NCI-H1436 treated with DMSO at 0.1 percent for 48 hours (cell line): ENCODE measurements at regions not wholly inside any gene's neighbourhood (a gene's known extent, or its start where the extent isn't known, plus 50 kb on each side); places are given as distances from the start of the nearest gene placed in this dataset.
A peak's percentile ranks its signal among the peaks of the same experiment; 100 is the strongest.

Experiments
- DNase-seq: peaks from one replicate; lab custom pipeline; 2025; lab: John Stamatoyannopoulos, UW

- DNase-seq: no peak
These were observed 136.3 kb upstream of the SLC22A23 start for GRCh38 chr6:3593161-3593560.

DNA sequence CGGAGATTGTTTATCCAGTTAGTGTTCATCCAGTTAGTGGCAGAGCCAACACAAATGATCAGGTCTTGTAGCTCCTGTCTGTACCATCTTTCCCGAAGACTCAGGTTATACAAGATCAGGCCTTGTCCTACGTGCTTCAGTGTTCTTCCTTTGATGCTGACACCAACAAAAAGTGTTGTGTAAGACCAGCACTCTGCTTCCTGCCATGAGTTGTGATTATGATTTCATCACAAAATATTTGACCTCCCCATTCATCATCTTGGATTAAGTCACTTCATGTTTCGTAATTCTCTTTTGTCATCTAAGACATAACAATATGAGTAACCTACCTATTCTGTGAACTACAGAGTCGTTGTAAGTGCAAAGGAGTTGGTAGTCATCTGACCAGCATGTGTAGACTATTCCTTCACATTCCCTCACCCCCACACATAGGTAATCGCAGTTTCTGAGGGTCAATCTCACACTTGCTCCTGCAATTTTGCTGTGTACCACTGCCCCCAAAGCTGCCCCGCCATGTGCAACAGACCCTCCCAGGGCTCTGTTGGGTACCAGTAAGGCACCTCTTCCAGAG is 135.6 kb upstream of the SLC22A23 start:
- no peak for DNase-seq

GRCh38 chr6:3591970-3592369 is 135.1 kb upstream of the SLC22A23 start:
- no peak for DNase-seq

GRCh38 chr6:3587660-3588059 is 130.8 kb upstream of the SLC22A23 start:
- no peak for DNase-seq

DNA sequence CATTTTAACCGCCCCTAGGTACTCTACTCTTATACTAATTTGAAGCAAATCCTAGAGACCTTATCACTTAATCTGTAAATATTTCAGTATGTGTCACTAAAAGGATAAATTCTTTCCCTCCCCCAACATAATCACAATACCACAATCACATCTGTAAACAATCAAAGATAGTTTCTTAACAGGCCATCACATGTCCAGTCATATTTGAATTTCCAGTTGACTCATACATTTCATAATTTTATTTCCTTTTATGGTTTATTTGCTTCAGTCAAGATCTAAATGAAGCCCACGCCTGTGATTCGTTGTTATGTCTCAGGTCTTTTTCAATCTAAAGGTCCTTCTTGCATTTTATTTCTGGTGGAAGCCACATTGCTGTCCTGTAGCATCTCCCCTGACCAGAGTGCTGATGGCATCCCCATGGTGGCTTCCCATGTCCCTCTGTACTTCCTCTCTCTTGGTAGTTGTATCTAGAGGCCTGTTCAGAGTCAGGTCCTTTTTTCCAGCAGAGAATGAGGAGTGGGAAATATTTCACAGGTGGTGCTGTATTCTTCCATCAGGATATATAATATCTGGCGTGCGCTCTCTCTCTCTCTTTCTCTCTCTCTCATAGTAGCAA is 128.6 kb upstream of the SLC22A23 start:
- DNase-seq: no peak

DNA sequence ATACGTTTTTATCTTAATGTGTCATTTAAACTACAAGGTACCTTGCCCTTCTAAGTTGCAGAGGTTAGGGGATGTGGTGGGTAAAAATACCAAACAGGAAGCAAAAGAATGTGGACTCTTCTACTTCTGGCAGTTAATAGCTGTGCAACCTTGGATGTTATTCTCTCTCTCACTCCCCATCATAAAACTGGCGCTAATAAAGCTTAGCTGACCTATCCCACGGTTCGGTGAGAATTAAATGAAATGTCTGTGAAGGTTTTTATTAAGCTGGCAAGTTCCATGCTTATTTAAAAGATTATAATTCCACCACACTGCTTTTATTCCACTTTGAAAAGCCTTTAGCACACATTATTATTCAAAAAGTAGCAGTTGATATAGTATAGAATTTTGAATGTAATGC is 127.8 kb upstream of the SLC22A23 start:
- no peak for DNase-seq

- no peak for DNase-seq
These were observed 124.6 kb upstream of the SLC22A23 start for GRCh38 chr6:3581469-3581868.

- no peak for DNase-seq
These were observed 122.9 kb upstream of the SLC22A23 start for GRCh38 chr6:3579652-3580175.

DNA sequence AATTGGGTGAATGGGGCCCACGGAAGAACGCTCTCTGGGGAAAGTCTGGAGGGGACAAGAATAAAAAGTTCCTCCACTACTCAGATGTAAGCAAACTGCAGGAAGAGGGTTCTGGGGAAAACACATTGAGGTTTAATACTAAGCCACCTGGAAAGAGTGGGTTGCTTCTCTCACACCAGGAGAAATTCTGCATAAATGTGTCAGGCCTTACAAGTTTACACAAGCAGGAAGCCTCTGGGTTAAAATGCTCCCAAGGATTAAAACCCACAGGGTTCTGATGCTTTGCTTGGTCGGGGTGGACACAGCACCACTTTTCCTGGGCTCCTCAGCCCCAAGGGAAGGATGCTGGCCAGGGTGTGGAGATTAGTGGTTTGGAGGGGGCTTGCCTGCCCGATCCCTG is 122.1 kb upstream of the SLC22A23 start:
- no peak for DNase-seq

DNA sequence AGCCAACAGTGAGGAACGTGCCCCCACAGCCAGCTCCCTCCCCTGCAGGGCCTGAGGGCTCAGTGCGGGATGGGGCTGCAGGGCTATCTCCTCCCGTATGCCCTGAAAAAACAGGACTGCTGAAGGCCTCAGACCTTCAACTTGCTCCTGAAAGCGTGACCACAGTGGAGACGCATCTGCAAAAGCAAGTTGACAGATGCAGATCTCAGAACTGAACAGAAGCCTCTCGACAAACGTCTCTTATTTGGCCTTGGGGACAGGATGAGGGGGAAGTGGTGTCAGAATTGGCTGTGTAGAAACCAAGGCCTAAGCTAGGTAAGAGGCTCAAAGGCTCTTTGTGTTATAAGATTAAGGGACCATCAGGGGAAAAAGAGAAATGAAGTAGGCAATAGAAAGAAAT is 120.7 kb upstream of the SLC22A23 start:
- no peak for DNase-seq

- no peak for DNase-seq
These were observed 118.9 kb upstream of the SLC22A23 start for GRCh38 chr6:3575701-3576100.

GRCh38 chr6:3575166-3575565 is 118.3 kb upstream of the SLC22A23 start:
- DNase-seq: no peak

DNA sequence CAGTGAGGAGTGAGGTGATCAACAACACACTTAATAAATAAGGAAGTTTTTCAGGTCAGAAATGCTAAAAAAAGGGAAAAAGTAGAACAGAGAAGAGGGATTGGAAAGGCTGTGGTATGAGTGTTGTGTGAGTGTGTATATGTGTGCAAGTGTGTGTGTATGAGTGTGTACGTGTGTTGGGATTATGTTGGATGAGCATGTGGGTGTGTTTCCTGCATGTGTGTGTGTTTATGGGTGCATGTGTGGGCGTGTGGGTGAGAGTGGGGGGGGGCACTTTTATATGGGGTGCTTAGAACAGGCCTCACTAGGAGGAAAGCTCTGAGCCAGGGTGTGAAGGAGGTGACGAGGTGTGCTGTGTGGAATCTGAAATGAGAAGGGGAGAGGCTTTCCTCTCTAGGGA is 116.8 kb upstream of the SLC22A23 start:
- no peak for DNase-seq

DNA sequence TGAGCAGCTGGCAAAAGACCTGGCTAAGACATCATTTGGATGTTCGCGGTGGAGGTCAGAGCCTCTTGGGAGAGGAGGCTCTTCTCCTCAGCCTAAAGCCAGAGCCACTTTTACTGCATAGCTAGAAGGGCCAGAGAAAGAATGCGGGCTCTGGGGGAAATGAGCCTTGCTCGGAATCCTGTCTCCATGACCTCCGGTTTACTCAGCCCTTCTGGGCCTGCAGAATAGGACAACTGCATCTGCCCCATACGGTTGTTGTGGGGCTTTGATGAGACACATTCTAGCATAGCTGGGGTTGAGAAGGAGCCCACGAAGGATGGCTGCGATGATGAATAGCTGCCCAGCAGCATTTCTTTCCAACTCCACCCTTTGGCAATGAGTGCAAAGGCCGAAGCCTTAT is 115.0 kb upstream of the SLC22A23 start:
- DNase-seq: no peak

- DNase-seq: no peak
These were observed 114.4 kb upstream of the SLC22A23 start for GRCh38 chr6:3571250-3571681.

- no peak for DNase-seq
These were observed 113.0 kb upstream of the SLC22A23 start for GRCh38 chr6:3569816-3570215.

DNA sequence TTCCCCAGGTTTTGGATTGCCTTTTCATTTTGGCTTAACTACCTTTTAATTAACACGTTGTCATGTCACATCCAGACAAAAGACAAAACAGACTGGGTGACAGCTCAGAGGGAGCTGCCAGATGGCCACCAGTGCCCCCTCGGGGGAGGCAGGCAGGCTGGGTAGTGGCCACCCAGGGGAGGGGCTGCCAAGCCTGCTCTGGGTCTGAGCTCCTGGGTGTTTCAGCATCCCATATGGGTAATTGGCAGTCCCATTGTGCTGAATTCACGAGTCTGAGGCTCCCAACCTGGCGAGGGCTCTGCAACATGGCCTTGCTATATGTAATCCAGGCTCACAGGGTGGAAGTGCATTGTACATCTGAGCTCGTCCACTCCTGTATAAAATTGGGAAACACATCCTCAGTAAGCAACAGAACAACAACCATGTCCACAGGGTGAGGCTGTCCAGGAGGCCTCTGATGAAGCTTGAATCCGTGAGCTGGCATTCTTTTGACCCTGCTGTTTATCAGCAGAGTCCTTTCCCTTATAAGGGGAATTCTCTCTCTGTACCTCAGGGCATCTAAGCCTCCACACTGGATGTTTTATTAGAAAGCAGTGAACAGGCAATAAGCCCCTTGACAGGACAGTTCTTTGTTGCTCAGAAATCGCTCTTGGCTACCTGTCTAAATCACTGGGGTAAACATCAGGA is 111.7 kb upstream of the SLC22A23 start:
- no peak for DNase-seq

DNA sequence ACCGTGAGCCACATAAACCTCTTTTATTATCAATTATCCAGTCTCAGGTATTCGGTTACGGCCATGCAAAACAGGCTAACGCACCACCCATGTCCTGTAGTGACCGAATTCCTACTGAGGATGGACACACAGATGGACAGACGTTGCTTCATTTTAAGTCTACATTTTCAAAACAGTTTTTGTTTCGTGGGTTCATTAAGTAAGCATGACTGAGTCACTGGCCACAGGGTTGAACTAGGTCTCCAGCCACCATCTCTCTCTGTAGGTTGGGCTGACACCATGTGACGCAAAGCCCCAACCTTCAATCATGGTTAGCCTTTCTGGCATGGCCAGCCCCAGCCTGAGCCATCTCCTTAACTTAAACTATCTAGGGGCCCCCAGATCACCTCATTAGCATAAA is 110.0 kb upstream of the SLC22A23 start:
- DNase-seq: no peak

DNA sequence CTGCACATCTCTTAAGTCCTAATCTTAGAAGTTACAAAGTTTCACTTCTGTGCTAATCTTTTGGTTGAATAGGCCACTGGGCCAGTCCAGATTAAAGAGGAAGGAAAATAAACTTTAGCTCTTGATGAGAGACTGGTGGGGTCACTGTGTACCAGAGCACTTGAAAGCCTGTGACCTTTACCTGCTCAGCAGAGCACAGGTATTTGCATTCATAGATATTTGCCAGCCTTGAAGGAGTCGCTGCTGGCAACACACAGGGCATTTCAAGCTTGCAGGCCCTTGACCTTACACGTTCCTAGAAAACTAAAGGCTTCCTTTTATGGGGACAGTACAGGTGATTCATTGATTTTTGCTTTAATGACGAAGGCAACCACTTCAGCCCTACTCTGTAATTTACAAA is 108.4 kb upstream of the SLC22A23 start:
- no peak for DNase-seq

DNA sequence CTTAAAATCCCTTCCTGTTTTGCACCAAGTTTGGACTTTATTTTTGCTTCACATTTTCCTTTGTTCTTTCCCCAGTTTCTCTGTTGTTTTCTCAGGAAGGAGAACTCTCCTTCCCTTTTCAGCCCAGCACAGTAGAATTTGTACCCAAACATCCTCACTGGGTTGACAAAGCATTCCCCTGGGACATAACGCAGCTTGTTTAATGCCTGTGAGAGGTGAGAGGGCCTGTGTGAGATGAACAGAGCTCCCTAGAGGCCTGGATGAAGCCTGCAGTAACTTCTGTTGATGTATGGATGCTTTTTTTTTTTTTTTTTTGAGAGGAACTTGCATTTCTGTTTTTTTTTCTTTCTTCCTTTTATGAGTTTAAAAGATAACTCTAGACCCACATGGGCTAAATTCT is 104.9 kb upstream of the SLC22A23 start:
- DNase-seq: peak; percentile 77

DNA sequence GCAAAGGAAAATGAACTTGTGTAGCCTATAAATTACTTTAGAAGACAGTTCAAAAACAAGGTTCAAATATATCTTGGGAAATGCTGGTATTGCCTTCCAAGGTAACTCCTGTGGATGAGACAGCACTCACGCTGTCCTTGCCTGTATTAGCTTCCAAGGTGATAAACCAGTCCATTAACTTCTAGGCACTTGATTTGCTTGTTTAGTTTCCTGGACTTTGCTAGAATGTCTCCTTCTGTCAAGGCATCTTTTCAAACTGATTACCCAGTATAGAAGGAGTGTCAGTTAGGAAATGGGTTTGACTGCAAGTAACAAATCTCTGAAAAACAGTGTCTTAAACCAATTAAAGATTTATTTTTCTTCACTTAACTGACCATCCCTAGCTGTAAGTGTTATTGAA is 103.4 kb upstream of the SLC22A23 start:
- DNase-seq: no peak

DNA sequence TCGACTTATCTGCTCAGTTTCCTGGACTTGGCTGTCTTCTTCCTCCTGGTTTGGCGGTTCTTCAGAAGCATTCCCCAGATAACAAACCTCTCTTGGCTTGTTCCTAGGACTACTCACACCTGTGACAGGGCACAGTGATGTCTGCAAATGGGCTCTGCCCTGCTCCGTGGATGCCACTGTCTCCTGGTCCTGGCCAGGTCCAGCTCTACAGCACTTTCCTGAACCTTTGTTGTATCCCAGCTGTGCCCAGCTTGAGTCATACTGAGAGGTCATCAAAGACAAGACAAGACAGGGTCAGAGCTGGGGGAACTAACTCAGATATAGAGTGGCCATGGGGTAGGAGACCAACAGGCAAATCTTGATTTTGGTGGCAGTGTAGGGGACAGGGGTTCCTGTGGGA is 102.7 kb upstream of the SLC22A23 start:
- no peak for DNase-seq

GRCh38 chr6:3557336-3557735 is 100.5 kb upstream of the SLC22A23 start:
- no peak for DNase-seq

DNA sequence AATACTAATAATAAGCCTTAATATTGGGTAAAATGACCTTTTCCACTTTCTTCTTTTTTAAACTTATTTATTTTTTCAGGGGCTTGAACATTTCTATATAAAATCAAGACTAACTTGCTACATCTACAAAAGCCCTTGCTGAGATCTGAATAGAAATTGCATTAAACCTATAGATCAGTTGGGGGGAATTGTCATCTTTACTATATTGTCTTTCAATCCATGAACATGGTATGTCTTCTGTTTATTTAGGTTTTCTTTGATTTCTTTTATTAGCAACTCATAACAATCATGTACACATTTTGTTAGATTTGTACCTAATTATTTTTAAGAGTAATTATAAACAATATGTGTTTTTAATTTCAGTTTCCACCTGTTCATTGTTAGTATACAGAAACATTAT is 96.4 kb upstream of the SLC22A23 start:
- DNase-seq: no peak
